ENCODE measurements at regions not wholly inside any gene's neighbourhood (a gene's known extent, or its start where the extent isn't known, plus 50 kb on each side); places are given as distances from the start of the nearest gene placed in this dataset.

DNA sequence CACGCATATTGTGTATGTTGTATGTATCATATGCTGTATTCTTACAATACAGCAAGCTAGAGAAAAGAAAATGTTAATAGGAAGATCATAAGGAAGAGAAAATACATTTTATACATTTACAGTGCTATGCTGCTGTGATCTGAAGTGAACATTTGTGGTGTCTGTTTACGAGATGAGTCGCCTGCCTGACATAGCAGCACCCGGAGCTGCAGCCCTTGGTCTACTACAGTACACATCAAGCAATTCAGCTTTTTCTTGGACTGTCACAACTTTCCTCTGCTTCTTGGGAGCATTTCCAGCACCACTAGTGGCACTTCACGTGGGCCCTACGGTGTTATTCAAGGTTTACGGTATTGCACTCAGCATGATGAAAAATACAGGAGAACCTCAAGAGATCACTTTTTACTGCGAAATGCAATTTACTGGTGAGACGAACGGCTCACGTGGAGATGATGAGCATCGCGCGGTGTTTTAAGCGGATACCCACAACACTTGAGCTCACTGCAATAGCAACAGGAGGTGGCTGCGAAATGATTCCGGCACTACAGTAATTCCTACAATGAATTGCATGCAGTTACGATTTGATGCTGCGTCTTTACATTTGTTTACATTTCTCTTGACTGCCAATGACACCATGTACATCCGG, 308.4 kb downstream of the FGF9 start:
- no peak for TF ChIP-seq EZH2 (IDR thresholded peaks at IDR 0.05; ENCODE audit: low read length)
- TF ChIP-seq, protein P1, sequence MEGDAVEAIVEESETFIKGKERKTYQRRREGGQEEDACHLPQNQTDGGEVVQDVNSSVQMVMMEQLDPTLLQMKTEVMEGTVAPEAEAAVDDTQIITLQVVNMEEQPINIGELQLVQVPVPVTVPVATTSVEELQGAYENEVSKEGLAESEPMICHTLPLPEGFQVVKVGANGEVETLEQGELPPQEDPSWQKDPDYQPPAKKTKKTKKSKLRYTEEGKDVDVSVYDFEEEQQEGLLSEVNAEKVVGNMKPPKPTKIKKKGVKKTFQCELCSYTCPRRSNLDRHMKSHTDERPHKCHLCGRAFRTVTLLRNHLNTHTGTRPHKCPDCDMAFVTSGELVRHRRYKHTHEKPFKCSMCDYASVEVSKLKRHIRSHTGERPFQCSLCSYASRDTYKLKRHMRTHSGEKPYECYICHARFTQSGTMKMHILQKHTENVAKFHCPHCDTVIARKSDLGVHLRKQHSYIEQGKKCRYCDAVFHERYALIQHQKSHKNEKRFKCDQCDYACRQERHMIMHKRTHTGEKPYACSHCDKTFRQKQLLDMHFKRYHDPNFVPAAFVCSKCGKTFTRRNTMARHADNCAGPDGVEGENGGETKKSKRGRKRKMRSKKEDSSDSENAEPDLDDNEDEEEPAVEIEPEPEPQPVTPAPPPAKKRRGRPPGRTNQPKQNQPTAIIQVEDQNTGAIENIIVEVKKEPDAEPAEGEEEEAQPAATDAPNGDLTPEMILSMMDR (optimal IDR thresholded peaks at IDR 0.05 in 1 of 3, IDR thresholded peaks at IDR 0.05 in 1 of 3, conservative IDR thresholded peaks at IDR 0.05 in 1 of 3; ENCODE audit: extremely low read depth in 1 of 3, insufficient read depth in 2 of 3, low read length in 3 of 3) = no peak
- H3K27ac ChIP-seq (ENCODE audit: control insufficient read depth, insufficient read depth, low read length) = no peak overlapping the region
- H4K20me1 ChIP-seq (ENCODE audit: control insufficient read depth, extremely low read depth, insufficient read depth, low read length) = no peaks in the 10 kb centered on the region
- H3K4me1 ChIP-seq (ENCODE audit: control insufficient read depth, extremely low read depth, insufficient read depth, low read length) = no peaks in the 10 kb centered on the region
- DNase-seq (ENCODE audit: low read depth, low spot score) (no peak), FAIRE-seq (no peak)
- H2AFZ ChIP-seq (ENCODE audit: control insufficient read depth, low read length) = no peak overlapping the region
- no peaks in the 10 kb centered on the region for H3K79me2 ChIP-seq (ENCODE audit: control insufficient read depth, insufficient read depth, low read length)
- H3K9me1 ChIP-seq (ENCODE audit: control insufficient read depth, extremely low read depth, insufficient read depth, low read length) = no peaks in the 10 kb centered on the region
- H3K27me3 ChIP-seq (ENCODE audit: control insufficient read depth, extremely low read depth, insufficient read depth, low read length) = no peaks in the 10 kb centered on the region
- no peaks in the 10 kb centered on the region for H3K36me3 ChIP-seq (ENCODE audit: control insufficient read depth in 2 of 2, extremely low read depth in 1 of 2, insufficient read depth in 2 of 2, low read length in 2 of 2)
- no peak overlapping the region for H3K4me2 ChIP-seq (ENCODE audit: control insufficient read depth, extremely low read depth, insufficient read depth, low read depth, low read length)
- H3K9me3 ChIP-seq (ENCODE audit: control insufficient read depth, low read depth, low read length) = no peaks in the 10 kb centered on the region
- H3K9ac ChIP-seq (ENCODE audit: control insufficient read depth, extremely low read depth, insufficient read depth, low read length) = no peak overlapping the region
- dilution Hi-C loops (cut with MboI; ENCODE audit: extremely low pct_ligation_motif_present, low sequenced_read_pairs) = no loop called here
- H3K4me3 ChIP-seq (ENCODE audit: control insufficient read depth in 2 of 3, extremely low read depth in 1 of 3, insufficient read depth in 2 of 3, low read depth in 1 of 3, low read length in 3 of 3) = no peak overlapping the region

DNA sequence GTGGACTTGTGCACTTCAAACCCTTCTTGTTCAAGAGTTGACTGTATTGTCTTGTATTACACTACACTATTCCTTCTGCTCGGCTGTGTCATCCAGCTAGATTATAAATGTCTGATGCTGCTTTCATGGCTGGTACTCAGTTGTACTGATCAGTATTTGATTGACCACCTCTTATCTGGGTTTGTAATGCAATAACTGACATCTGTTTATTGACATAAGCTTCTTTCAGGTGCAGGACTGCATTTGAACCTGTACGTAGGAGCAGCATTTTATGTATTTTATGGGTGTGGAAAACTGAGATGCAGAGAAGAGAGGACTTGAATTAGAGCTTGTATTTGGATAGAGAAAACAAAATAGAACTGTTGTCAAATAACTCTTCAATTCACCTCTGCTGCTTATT, 309.2 kb downstream of the FGF9 start:
- H3K4me2 ChIP-seq (ENCODE audit: control insufficient read depth, extremely low read depth, insufficient read depth, low read depth, low read length) = no peak overlapping the region
- H3K4me3 ChIP-seq (ENCODE audit: control insufficient read depth in 2 of 3, extremely low read depth in 1 of 3, insufficient read depth in 2 of 3, low read depth in 1 of 3, low read length in 3 of 3) = no peak overlapping the region
- H3K36me3 ChIP-seq (ENCODE audit: control insufficient read depth in 2 of 2, extremely low read depth in 1 of 2, insufficient read depth in 2 of 2, low read length in 2 of 2) = no peaks in the 10 kb centered on the region
- FAIRE-seq = no peak
- no peak overlapping the region for H2AFZ ChIP-seq (ENCODE audit: control insufficient read depth, low read length)
- H3K9me3 ChIP-seq (ENCODE audit: control insufficient read depth, low read depth, low read length) = no peaks in the 10 kb centered on the region
- H3K27ac ChIP-seq (ENCODE audit: control insufficient read depth, insufficient read depth, low read length) = no peak overlapping the region
- H3K4me1 ChIP-seq (ENCODE audit: control insufficient read depth, extremely low read depth, insufficient read depth, low read length) = no peaks in the 10 kb centered on the region
- dilution Hi-C loops (cut with MboI; ENCODE audit: extremely low pct_ligation_motif_present, low sequenced_read_pairs) = no loop called here
- no peaks in the 10 kb centered on the region for H3K79me2 ChIP-seq (ENCODE audit: control insufficient read depth, insufficient read depth, low read length)
- H3K9me1 ChIP-seq (ENCODE audit: control insufficient read depth, extremely low read depth, insufficient read depth, low read length) = no peaks in the 10 kb centered on the region
- DNase-seq (ENCODE audit: low read depth, low spot score) = no peak
- no peaks in the 10 kb centered on the region for H4K20me1 ChIP-seq (ENCODE audit: control insufficient read depth, extremely low read depth, insufficient read depth, low read length)
- H3K9ac ChIP-seq (ENCODE audit: control insufficient read depth, extremely low read depth, insufficient read depth, low read length) = no peak overlapping the region
- H3K27me3 ChIP-seq (ENCODE audit: control insufficient read depth, extremely low read depth, insufficient read depth, low read length) = no peaks in the 10 kb centered on the region
- TF ChIP-seq EZH2 (IDR thresholded peaks at IDR 0.05; ENCODE audit: low read length) = no peak
- TF ChIP-seq, protein P1 (optimal IDR thresholded peaks at IDR 0.05 in 1 of 3, IDR thresholded peaks at IDR 0.05 in 1 of 3, conservative IDR thresholded peaks at IDR 0.05 in 1 of 3; ENCODE audit: extremely low read depth in 1 of 3, insufficient read depth in 2 of 3, low read length in 3 of 3) = no peak

All from keratinocyte (primary cell).